PC-3 (cell line): ENCODE measurements at regions not wholly inside any gene's neighbourhood (a gene's known extent, or its start where the extent isn't known, plus 50 kb on each side); places are given as distances from the start of the nearest gene placed in this dataset.

Experiments
- ATAC-seq: fragments of 200-7000 bp; cut with Tn5 transposase; 2 replicates; pipeline ENCODE4 v1.9.1; 2020; ENCODE audit warnings: mild to moderate bottlenecking, moderate library complexity
- BruUV-seq: library from RNA; stranded (reverse); fragments of 400-500 nt; replicated peaks from 2 replicates; lab custom pipeline; 2021; lab: Mats Ljungman, UMichigan
- CTCF ChIA-PET: fragments of 300-600 bp; sonication (Branson Sonifier 250); formaldehyde crosslinking; loops from one replicate; lab custom pipeline; 2022; ENCODE audit warnings: antibody characterized with exemption; lab: Charles Lee
- POLR2A ChIA-PET: fragments of 300-600 bp; sonication (Branson Sonifier 250); formaldehyde crosslinking; loops from one replicate; lab custom pipeline; 2022; ENCODE audit warnings: antibody characterized with exemption; ENCODE audit not compliant: unreplicated experiment; lab: Charles Lee
- DNase-seq: peaks from one replicate; pipeline ENCODE4 v3.0.0-alpha.2; 2015
- H2AFZ ChIP-seq: fragments of 300-600 bp; sonication (generic); 2 replicates; pipeline ENCODE4 v1.6.0; 2016; ENCODE audit warnings: antibody characterized with exemption, low read length
- H3F3A ChIP-seq: fragments of 300-600 bp; sonication (generic); one replicate; pipeline ENCODE4 v1.6.0; 2017; ENCODE audit warnings: antibody characterized with exemption, low read length, control low read depth, mild to moderate bottlenecking; ENCODE audit not compliant: unreplicated experiment
- H3K27ac ChIP-seq: fragments of 300-600 bp; sonication (generic); 2 replicates; pipeline ENCODE4 v1.5.1; 2016; ENCODE audit warnings: mild to moderate bottlenecking, low read length
- H3K27me3 ChIP-seq: fragments of 300-600 bp; sonication (generic); 2 replicates; pipeline ENCODE4 v1.6.1; 2016; ENCODE audit warnings: low read length, mixed read lengths
- H3K36me3 ChIP-seq: fragments of 300-600 bp; sonication (generic); 2 replicates; pipeline ENCODE4 v1.6.1; 2016; ENCODE audit warnings: low read depth, mixed run types, low read length, mixed read lengths
- H3K4me1 ChIP-seq: fragments of 300-600 bp; sonication (generic); 2 replicates; pipeline ENCODE4 v1.5.1; 2016; ENCODE audit warnings: low read length; ENCODE audit not compliant: insufficient read depth
- H3K4me2 ChIP-seq: fragments of 300-600 bp; sonication (generic); 2 replicates; pipeline ENCODE4 v1.6.0; 2016; ENCODE audit warnings: low read length
- H3K4me3 ChIP-seq: fragments of 300-600 bp; sonication (generic); 2 replicates; pipeline ENCODE4 v1.5.1; 2016; ENCODE audit warnings: mild to moderate bottlenecking, low read length, mixed read lengths
- H3K79me2 ChIP-seq: fragments of 300-600 bp; sonication (generic); 2 replicates; pipeline ENCODE4 v1.6.1; 2017; ENCODE audit warnings: low read length, mixed read lengths
- H3K9ac ChIP-seq: fragments of 300-600 bp; sonication (generic); 2 replicates; pipeline ENCODE4 v1.6.0; 2016; ENCODE audit warnings: mild to moderate bottlenecking, low read length
- H3K9me2 ChIP-seq: fragments of 300-600 bp; sonication (generic); replicated peaks from 2 replicates; pipeline ENCODE4 v1.6.1; 2016; ENCODE audit warnings: mixed run types, low read length, mixed read lengths
- H3K9me3 ChIP-seq: fragments of 300-600 bp; sonication (generic); 2 replicates; pipeline ENCODE4 v1.6.1; 2016; ENCODE audit warnings: low read length, mixed read lengths
- H4K20me1 ChIP-seq: fragments of 300-600 bp; sonication (generic); 2 replicates; pipeline ENCODE4 v1.6.1; 2016; ENCODE audit warnings: low read length, mixed read lengths
- EZH2 ChIP-seq: fragments of 300-600 bp; sonication (generic); IDR thresholded peaks from one replicate; pipeline ENCODE4 v1.6.1; 2017; ENCODE audit warnings: antibody characterized with exemption, mild to moderate bottlenecking, low read length; ENCODE audit not compliant: unreplicated experiment
- EZH2phosphoT487 ChIP-seq: fragments of 300-600 bp; sonication (generic); IDR thresholded peaks from 2 replicates; pipeline ENCODE4 v1.6.1; 2018; ENCODE audit warnings: mild to moderate bottlenecking, antibody characterized with exemption, low read length, borderline replicate concordance
- intact Hi-C: fragments of 100-400 bp; cut with micrococcal nuclease; formaldehyde crosslinking; loops from 2 replicates; pipeline ENCODE4 v1.9.0; 2023
- TF ChIP-seq, protein P1 (sequence below): fragments of 300-600 bp; sonication (generic); conservative IDR thresholded peaks from 2 replicates; pipeline ENCODE4 v1.5.1; 2017; ENCODE audit warnings: antibody characterized with exemption, low read depth, mild to moderate bottlenecking, low read length

DNA sequence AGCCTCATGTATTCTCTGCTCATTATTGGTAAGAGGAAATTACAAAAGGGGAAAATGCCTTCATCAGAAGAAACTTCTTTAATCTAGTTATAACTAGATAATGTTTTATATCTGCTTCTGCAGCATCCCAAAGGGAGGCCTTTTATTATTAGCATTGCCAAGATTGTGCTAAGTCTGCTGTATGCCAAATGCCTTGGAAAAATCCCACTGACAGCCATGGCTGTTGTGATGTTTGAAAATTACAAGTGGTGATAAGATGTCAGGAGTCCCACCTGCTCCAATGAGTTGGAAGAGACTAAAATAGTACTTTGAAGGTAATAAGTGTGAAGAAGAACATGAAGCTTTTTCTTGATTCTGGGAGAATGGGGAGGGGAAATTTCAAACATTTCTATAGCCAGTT, 345.0 kb downstream of the GABRB2 start:
- no TSS peak for BruUV-seq
- TF ChIP-seq EZH2phosphoT487 (no peak), EZH2 (no peak)
- TF ChIP-seq, protein P1, sequence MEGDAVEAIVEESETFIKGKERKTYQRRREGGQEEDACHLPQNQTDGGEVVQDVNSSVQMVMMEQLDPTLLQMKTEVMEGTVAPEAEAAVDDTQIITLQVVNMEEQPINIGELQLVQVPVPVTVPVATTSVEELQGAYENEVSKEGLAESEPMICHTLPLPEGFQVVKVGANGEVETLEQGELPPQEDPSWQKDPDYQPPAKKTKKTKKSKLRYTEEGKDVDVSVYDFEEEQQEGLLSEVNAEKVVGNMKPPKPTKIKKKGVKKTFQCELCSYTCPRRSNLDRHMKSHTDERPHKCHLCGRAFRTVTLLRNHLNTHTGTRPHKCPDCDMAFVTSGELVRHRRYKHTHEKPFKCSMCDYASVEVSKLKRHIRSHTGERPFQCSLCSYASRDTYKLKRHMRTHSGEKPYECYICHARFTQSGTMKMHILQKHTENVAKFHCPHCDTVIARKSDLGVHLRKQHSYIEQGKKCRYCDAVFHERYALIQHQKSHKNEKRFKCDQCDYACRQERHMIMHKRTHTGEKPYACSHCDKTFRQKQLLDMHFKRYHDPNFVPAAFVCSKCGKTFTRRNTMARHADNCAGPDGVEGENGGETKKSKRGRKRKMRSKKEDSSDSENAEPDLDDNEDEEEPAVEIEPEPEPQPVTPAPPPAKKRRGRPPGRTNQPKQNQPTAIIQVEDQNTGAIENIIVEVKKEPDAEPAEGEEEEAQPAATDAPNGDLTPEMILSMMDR, result no peak
- H3K4me1 ChIP-seq, result no peaks in the 10 kb centered on the region
- H3K9ac ChIP-seq, result no peak overlapping the region
- no peaks in the 10 kb centered on the region for H4K20me1 ChIP-seq
- no peak overlapping the region for H3K27ac ChIP-seq
- H3K9me3 ChIP-seq, result peaks cover 30% of the 10 kb centered on the region
- H2AFZ ChIP-seq, result no peak overlapping the region
- H3K79me2 ChIP-seq, result no peaks in the 10 kb centered on the region
- no peaks in the 10 kb centered on the region for H3K9me2 ChIP-seq
- no peak overlapping the region for H3K4me3 ChIP-seq
- CTCF ChIA-PET, result no interaction called here
- intact Hi-C loops, result no loop called here
- DNase-seq (no peak), ATAC-seq (no peak)
- POLR2A ChIA-PET, result no interaction called here
- no peaks in the 10 kb centered on the region for H3F3A ChIP-seq
- no peaks in the 10 kb centered on the region for H3K36me3 ChIP-seq
- H3K27me3 ChIP-seq, result no peaks in the 10 kb centered on the region
- H3K4me2 ChIP-seq, result no peak overlapping the region

- intact Hi-C loops, result no loop called here
- H3K27me3 ChIP-seq, result no peaks in the 10 kb centered on the region
Measured at GRCh38 chr5:161190778-161191177, 338.8 kb upstream of the ATP10B start.

GRCh38 chr5:161190086-161190485, 338.1 kb upstream of the ATP10B start:
- CTCF ChIA-PET, result no interaction called here
- Histone ChIP-seq H3K36me3 (no peaks in the 10 kb centered on the region), H3K9me2 (no peaks in the 10 kb centered on the region), H3K79me2 (no peaks in the 10 kb centered on the region), H3K9me3 (no peaks in the 10 kb centered on the region; the same call in 1 of the 2 replicates), H2AFZ (no peak overlapping the region), H3K27me3 (no peaks in the 10 kb centered on the region), H3K4me3 (no peak overlapping the region), H3K4me2 (no peak overlapping the region), H3K27ac (no peak overlapping the region), H4K20me1 (no peaks in the 10 kb centered on the region), H3K4me1 (no peaks in the 10 kb centered on the region), H3K9ac (no peak overlapping the region), H3F3A (no peaks in the 10 kb centered on the region)
- no peak for DNase-seq
- no TSS peak for BruUV-seq
- intact Hi-C loops, result no loop called here
- POLR2A ChIA-PET, result no interaction called here
- TF ChIP-seq EZH2 (no peak), EZH2phosphoT487 (no peak)
- TF ChIP-seq, protein P1, result no peak
- ATAC-seq, result no peak

More at GRCh38 chr5:161190778-161191177, 338.8 kb upstream of the ATP10B start:
- TF ChIP-seq EZH2phosphoT487 (no peak), EZH2 (no peak)
- TF ChIP-seq, protein P1, result no peak
- no peak overlapping the region for H3K4me2 ChIP-seq
- no peaks in the 10 kb centered on the region for H3K4me1 ChIP-seq
- no peaks in the 10 kb centered on the region for H3K9me3 ChIP-seq
- H3K9ac ChIP-seq, result no peak overlapping the region
- ATAC-seq (no peak), DNase-seq (no peak)
- H2AFZ ChIP-seq, result no peak overlapping the region
- H3K27ac ChIP-seq, result no peak overlapping the region
- H3K9me2 ChIP-seq, result no peaks in the 10 kb centered on the region
- H3K36me3 ChIP-seq, result no peaks in the 10 kb centered on the region
- ChIA-PET POLR2A (no interaction called here), CTCF (no interaction called here)
- H3F3A ChIP-seq, result no peaks in the 10 kb centered on the region
- no peak overlapping the region for H3K4me3 ChIP-seq
- H3K79me2 ChIP-seq, result no peaks in the 10 kb centered on the region
- no TSS peak for BruUV-seq
- H4K20me1 ChIP-seq, result no peaks in the 10 kb centered on the region
